NB4 (cell line): ENCODE measurements at regions not wholly inside any gene's neighbourhood (a gene's known extent, or its start where the extent isn't known, plus 50 kb on each side); places are given as distances from the start of the nearest gene placed in this dataset.

ENCODE experiments used
- DNase-seq: peaks from one replicate; pipeline ENCODE4 v3.0.0; 2010; ENCODE audit warnings: low read depth
- H3K4me3 ChIP-seq: one replicate; pipeline ENCODE4 v1.5.1; 2011; ENCODE audit warnings: mild to moderate bottlenecking, low read depth, low read length, moderate library complexity
- MYC ChIP-seq: IDR thresholded peaks from 2 replicates; pipeline ENCODE4 v1.6.1; 2011; ENCODE audit warnings: low read depth, low read length
- POLR2A ChIP-seq: IDR thresholded peaks from 2 replicates; pipeline ENCODE4 v1.6.1; 2011; ENCODE audit warnings: mild to moderate bottlenecking; ENCODE audit not compliant: insufficient read length; ENCODE audit errors: extremely low read depth
- TF ChIP-seq, protein P1 (sequence below): IDR thresholded peaks from one replicate; pipeline ENCODE4 v1.5.1; 2012; ENCODE audit warnings: low read depth, low read length
- TF ChIP-seq, protein P2 (sequence below): IDR thresholded peaks from 2 replicates; pipeline ENCODE4 v1.6.1; 2011; ENCODE audit warnings: low read depth, low read length

DNA sequence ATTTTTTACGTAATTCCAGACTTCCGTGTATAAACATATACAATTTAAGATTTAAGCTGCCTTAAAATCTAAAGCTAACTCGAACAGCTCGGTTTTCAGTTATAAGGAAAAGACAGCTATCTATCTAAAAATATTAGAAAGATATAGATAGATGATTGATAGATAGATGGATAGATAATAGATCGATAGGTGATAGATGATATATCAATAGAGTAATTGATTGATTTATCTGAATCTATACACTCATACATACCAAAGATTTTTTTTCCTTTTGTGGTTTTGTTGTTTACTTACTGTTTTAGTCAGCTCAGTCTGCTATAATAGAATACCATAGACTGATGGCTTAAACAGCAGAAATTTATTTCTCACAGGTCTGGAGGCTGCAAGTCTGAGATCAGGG lies 278.5 kb upstream of the PLD5 start:
- no peak overlapping the region for H3K4me3 ChIP-seq
- no peak for TF ChIP-seq POLR2A
- TF ChIP-seq, protein P1, sequence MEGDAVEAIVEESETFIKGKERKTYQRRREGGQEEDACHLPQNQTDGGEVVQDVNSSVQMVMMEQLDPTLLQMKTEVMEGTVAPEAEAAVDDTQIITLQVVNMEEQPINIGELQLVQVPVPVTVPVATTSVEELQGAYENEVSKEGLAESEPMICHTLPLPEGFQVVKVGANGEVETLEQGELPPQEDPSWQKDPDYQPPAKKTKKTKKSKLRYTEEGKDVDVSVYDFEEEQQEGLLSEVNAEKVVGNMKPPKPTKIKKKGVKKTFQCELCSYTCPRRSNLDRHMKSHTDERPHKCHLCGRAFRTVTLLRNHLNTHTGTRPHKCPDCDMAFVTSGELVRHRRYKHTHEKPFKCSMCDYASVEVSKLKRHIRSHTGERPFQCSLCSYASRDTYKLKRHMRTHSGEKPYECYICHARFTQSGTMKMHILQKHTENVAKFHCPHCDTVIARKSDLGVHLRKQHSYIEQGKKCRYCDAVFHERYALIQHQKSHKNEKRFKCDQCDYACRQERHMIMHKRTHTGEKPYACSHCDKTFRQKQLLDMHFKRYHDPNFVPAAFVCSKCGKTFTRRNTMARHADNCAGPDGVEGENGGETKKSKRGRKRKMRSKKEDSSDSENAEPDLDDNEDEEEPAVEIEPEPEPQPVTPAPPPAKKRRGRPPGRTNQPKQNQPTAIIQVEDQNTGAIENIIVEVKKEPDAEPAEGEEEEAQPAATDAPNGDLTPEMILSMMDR, result no peak
- TF ChIP-seq, protein P2, sequence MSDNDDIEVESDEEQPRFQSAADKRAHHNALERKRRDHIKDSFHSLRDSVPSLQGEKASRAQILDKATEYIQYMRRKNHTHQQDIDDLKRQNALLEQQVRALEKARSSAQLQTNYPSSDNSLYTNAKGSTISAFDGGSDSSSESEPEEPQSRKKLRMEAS, result no peak
- no peak for TF ChIP-seq MYC
- no peak for DNase-seq

DNA sequence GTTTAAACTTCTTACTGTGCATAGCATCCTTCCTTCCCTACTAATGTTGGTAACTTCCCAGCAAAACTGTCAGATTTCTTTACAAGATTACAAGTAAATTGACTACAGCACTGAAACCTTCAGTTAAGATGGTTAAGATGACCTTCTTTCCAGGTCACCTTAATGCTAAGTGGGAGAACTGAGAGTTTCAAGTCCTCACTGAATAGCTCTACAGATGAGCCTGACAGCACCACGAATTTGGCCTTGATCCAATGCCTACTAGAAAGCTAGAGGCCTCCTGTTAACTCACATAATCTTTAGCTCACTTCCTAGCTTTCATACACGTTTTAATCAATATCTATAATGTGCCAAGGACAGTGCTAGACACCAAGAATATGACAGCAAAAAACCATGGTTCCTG lies 276.0 kb upstream of the PLD5 start:
- no peak for DNase-seq
- TF ChIP-seq MYC, result no peak
- no peak for TF ChIP-seq POLR2A
- TF ChIP-seq, protein P2, result no peak
- TF ChIP-seq, protein P1, result no peak
- H3K4me3 ChIP-seq, result no peak overlapping the region

DNA sequence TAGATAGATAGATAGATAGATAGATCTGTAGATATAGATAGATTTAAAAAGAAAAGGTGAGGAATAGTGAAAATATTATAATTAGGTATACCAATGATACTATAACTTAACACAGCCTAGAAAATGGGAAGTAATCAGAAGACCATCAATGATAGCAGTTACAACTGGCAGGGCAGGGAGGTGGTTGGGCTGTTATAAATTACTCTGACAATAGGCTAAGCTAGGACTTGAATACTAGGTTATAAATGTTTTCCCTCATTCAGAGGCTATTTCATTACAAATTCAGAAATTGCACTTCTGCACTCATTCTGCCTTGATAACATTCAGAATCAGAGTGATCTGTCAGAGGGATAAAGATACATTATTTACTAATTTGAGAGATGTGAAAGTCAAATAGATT lies 273.4 kb upstream of the PLD5 start:
- TF ChIP-seq POLR2A (no peak), MYC (no peak)
- TF ChIP-seq, protein P2, result no peak
- TF ChIP-seq, protein P1, result no peak
- no peak overlapping the region for H3K4me3 ChIP-seq
- DNase-seq, result no peak

DNA sequence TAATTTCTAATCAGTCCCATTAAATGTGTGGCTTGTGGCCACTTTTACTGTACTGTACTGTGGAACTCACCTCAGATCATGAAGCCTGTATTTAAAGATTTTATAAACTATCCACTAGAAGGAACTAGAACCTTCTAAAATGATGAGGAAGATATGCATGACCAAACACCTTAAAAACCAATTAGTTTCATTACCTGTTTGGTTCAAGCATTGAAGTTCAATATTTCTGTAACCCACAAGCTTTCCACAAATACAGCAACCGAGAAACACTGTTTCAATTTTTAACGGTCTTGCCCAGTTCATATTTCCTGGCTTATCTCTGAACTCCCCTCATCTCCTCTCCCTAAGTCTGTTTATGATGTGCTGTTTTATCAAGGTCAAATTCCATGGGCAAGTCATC lies 264.3 kb upstream of the PLD5 start:
- H3K4me3 ChIP-seq, result no peak overlapping the region

DNA sequence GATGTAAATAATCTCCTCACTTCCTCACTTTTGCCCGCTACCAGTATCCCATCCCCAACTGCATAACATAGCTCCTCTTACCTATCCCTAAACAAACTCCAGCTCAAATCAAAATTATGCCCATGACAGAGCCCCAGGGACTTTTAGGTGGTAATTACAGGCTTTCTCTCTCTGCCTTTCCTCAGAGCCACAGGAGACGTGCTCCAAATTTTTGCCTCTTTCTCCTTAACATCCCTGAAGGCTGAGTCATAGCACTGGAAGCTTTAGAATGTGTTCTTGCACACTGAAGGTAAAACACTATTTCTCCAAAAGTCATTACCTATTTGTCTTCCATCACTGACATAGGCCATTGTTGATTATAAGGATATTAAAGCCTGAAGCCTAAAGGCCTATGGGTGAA lies 263.5 kb upstream of the PLD5 start:
- DNase-seq, result no peak

More for the DNA sequence above, 264.3 kb upstream of the PLD5 start:
- no peak for DNase-seq
- TF ChIP-seq POLR2A (no peak), MYC (no peak)
- TF ChIP-seq, protein P2, result no peak
- TF ChIP-seq, protein P1, result no peak

More for the DNA sequence above, 263.5 kb upstream of the PLD5 start:
- H3K4me3 ChIP-seq, result no peak overlapping the region
- TF ChIP-seq POLR2A (no peak), MYC (no peak)
- TF ChIP-seq, protein P1, result no peak
- TF ChIP-seq, protein P2, result no peak
